Colon (tissue), 2 donors: ENCODE measurements at regions not wholly inside any gene's neighbourhood (a gene's known extent, or its start where the extent isn't known, plus 50 kb on each side); places are given as distances from the start of the nearest gene placed in this dataset.
"Not testable (repeated sequence)": the region's sequence is repeated elsewhere in the genome, so short reads cannot be mapped to it uniquely, and the experiment has no call there.

Experiments used
- FAIRE-seq: peaks from 2 replicates; lab custom pipeline; 2012; peaks lifted over from hg19 to GRCh38; lab: Jason Lieb, UNC
- donor health status: control.
- donor health status: control.

GRCh38 chr1:80632284-80632683, 1168.5 kb upstream of the ADGRL2 start:
- FAIRE-seq, result no peak

- FAIRE-seq, result no peak
Observed at GRCh38 chr1:80629304-80629837, 1171.4 kb upstream of the ADGRL2 start.

- no peak for FAIRE-seq
Observed at GRCh38 chr1:80624682-80625081, 1176.1 kb upstream of the ADGRL2 start.

GRCh38 chr1:80607064-80607463, 1193.7 kb upstream of the ADGRL2 start:
- FAIRE-seq, result no peak

GRCh38 chr1:80594013-80594412, 1206.7 kb upstream of the ADGRL2 start:
- FAIRE-seq, result no peak

- no peak for FAIRE-seq
Observed at GRCh38 chr1:80593197-80593596, 1207.5 kb upstream of the ADGRL2 start.

- no peak for FAIRE-seq
Observed at GRCh38 chr1:80582980-80583379, 1217.8 kb upstream of the ADGRL2 start.

- no peak for FAIRE-seq
Observed at GRCh38 chr1:80579055-80579454, 1221.7 kb upstream of the ADGRL2 start.

GRCh38 chr1:80566867-80567266, 1233.9 kb upstream of the ADGRL2 start:
- FAIRE-seq, result no peak

GRCh38 chr1:80566123-80566522, 1234.6 kb upstream of the ADGRL2 start:
- no peak for FAIRE-seq

- FAIRE-seq, result no peak
Observed at GRCh38 chr1:80565406-80565805, 1235.3 kb upstream of the ADGRL2 start.

- FAIRE-seq, result no peak
Observed at GRCh38 chr1:80542231-80542630, 1258.5 kb upstream of the ADGRL2 start.

- no peak for FAIRE-seq
Observed at GRCh38 chr1:80540596-80540995, 1260.1 kb upstream of the ADGRL2 start.

GRCh38 chr1:80540149-80540548, 1260.6 kb upstream of the ADGRL2 start:
- FAIRE-seq, result no peak

- FAIRE-seq, result not testable (repeated sequence)
Observed at GRCh38 chr1:80539298-80539697, 1261.4 kb upstream of the ADGRL2 start.

- no peak for FAIRE-seq
Observed at GRCh38 chr1:80536461-80536860, 1264.3 kb upstream of the ADGRL2 start.

GRCh38 chr1:80535466-80535865, 1265.3 kb upstream of the ADGRL2 start:
- no peak for FAIRE-seq

GRCh38 chr1:80534606-80535360, 1266.0 kb upstream of the ADGRL2 start:
- no peak for FAIRE-seq

- no peak for FAIRE-seq
Observed at GRCh38 chr1:80533775-80534334, 1266.9 kb upstream of the ADGRL2 start.

GRCh38 chr1:80533093-80533492, 1267.6 kb upstream of the ADGRL2 start:
- FAIRE-seq, result no peak

- no peak for FAIRE-seq
Observed at GRCh38 chr1:80531182-80531581, 1269.6 kb upstream of the ADGRL2 start.

- no peak for FAIRE-seq
Observed at GRCh38 chr1:80529546-80529945, 1271.2 kb upstream of the ADGRL2 start.

GRCh38 chr1:80523861-80524260, 1276.9 kb upstream of the ADGRL2 start:
- FAIRE-seq, result no peak

GRCh38 chr1:80523071-80523470, 1277.7 kb upstream of the ADGRL2 start:
- not testable (repeated sequence) for FAIRE-seq
